WTC11 (cell line): ENCODE measurements at regions not wholly inside any gene's neighbourhood (a gene's known extent, or its start where the extent isn't known, plus 50 kb on each side); places are given as distances from the start of the nearest gene placed in this dataset.

Source experiments
- ATAC-seq: fragments of 200-7000 bp; cut with Tn5 transposase; 2 replicates; pipeline ENCODE4 v1.10.0; 2021; ENCODE audit warnings: mild to moderate bottlenecking, moderate library complexity
- CTCF ChIA-PET: fragments of 300-600 bp; sonication (Branson Sonifier 250); formaldehyde crosslinking; loops from one replicate; lab custom pipeline; 2021; ENCODE audit warnings: antibody characterized with exemption; lab: Charles Lee
- POLR2A ChIA-PET: fragments of 350-600 bp; sonication (Branson Sonifier 250); formaldehyde crosslinking; loops from one replicate; lab custom pipeline; 2021; ENCODE audit warnings: antibody characterized with exemption; lab: Charles Lee
- DNase-seq: peaks from one replicate; pipeline ENCODE4 v3.0.0; 2021; ENCODE audit warnings: low spot score
- H3K27ac Mint-ChIP-seq: 2 replicates; pipeline ENCODE4 v1.8.0; 2021; ENCODE audit warnings: mixed read lengths
- H3K27me3 Mint-ChIP-seq: 2 replicates; pipeline ENCODE4 v1.8.0; 2021; ENCODE audit warnings: low read depth, mild to moderate bottlenecking, moderate library complexity, mixed read lengths
- H3K36me3 Mint-ChIP-seq: 2 replicates; pipeline ENCODE4 v1.8.0; 2021; ENCODE audit warnings: mixed read lengths
- H3K4me1 Mint-ChIP-seq: 2 replicates; pipeline ENCODE4 v1.8.0; 2022; ENCODE audit warnings: mixed read lengths
- H3K4me3 Mint-ChIP-seq: 2 replicates; pipeline ENCODE4 v1.8.0; 2021; ENCODE audit warnings: mild to moderate bottlenecking, moderate library complexity, mixed read lengths
- H3K9me3 Mint-ChIP-seq: 2 replicates; pipeline ENCODE4 v1.8.0; 2021; ENCODE audit warnings: mixed read lengths
- ATF1 ChIP-seq: sonication (generic); formaldehyde crosslinking; IDR thresholded peaks from 2 replicates; pipeline ENCODE4 v1.8.1; 2023; ENCODE audit warnings: mild to moderate bottlenecking, moderate library complexity, missing genetic modification reagents
- CREB1 ChIP-seq: sonication (generic); formaldehyde crosslinking; IDR thresholded peaks from 2 replicates; pipeline ENCODE4 v1.8.0; 2023; ENCODE audit warnings: mild to moderate bottlenecking, missing genetic modification reagents
- CREM ChIP-seq: sonication (generic); formaldehyde crosslinking; IDR thresholded peaks from 2 replicates; pipeline ENCODE4 v1.8.1; 2022; ENCODE audit warnings: mild to moderate bottlenecking, missing genetic modification reagents, moderate library complexity
- GRHL2 ChIP-seq: fragments of 250-450 bp; sonication (Bioruptor Pico); IDR thresholded peaks from 2 replicates; pipeline ENCODE4 v1.8.0; 2022; ENCODE audit warnings: mild to moderate bottlenecking, moderate library complexity; ENCODE audit not compliant: insufficient replicate concordance, severe bottlenecking
- JAZF1 ChIP-seq: fragments of 250-450 bp; sonication (Bioruptor Pico); IDR thresholded peaks from 2 replicates; pipeline ENCODE4 v1.9.0; 2021; ENCODE audit warnings: moderate library complexity, mild to moderate bottlenecking, inconsistent platforms
- MYBL2 ChIP-seq: sonication (generic); formaldehyde crosslinking; IDR thresholded peaks from 2 replicates; pipeline ENCODE4 v1.8.1; 2023; ENCODE audit warnings: mild to moderate bottlenecking, moderate library complexity, missing genetic modification reagents
- NR2C2 ChIP-seq: sonication (generic); formaldehyde crosslinking; IDR thresholded peaks from 2 replicates; pipeline ENCODE4 v1.8.0; 2022; ENCODE audit warnings: mild to moderate bottlenecking, missing genetic modification reagents
- SOX15 ChIP-seq: fragments of 250-450 bp; sonication (Bioruptor Pico); IDR thresholded peaks from 2 replicates; pipeline ENCODE4 v1.9.0; 2021; ENCODE audit warnings: mild to moderate bottlenecking
- ZNF317 ChIP-seq: sonication (generic); formaldehyde crosslinking; IDR thresholded peaks from 2 replicates; pipeline ENCODE4 v1.8.1; 2023; ENCODE audit warnings: low read depth, mild to moderate bottlenecking, moderate library complexity, missing genetic modification reagents, borderline replicate concordance
- ZNF423 ChIP-seq: fragments of 250-450 bp; sonication (Bioruptor Pico); IDR thresholded peaks from 2 replicates; pipeline ENCODE4 v2.1.2; 2022; ENCODE audit warnings: mild to moderate bottlenecking, moderate library complexity
- TF ChIP-seq, protein P1 (sequence below): sonication (generic); formaldehyde crosslinking; IDR thresholded peaks from 2 replicates; pipeline ENCODE4 v1.8.0; 2023; ENCODE audit warnings: missing genetic modification reagents
- TF ChIP-seq, protein P2 (sequence below): sonication (generic); formaldehyde crosslinking; IDR thresholded peaks from 2 replicates; pipeline ENCODE4 v1.8.1; 2022; ENCODE audit warnings: low read depth, mild to moderate bottlenecking, moderate library complexity, missing genetic modification reagents, borderline replicate concordance
- TF ChIP-seq, protein P3 (sequence below): sonication (generic); formaldehyde crosslinking; IDR thresholded peaks from 2 replicates; pipeline ENCODE4 v1.8.1; 2023; ENCODE audit warnings: mild to moderate bottlenecking, missing genetic modification reagents, moderate library complexity
- TF ChIP-seq, protein P4 (sequence below): sonication (generic); formaldehyde crosslinking; IDR thresholded peaks from 2 replicates; pipeline ENCODE4 v1.8.0; 2022; ENCODE audit warnings: mild to moderate bottlenecking, missing genetic modification reagents
- TF ChIP-seq, protein P5 (sequence below): fragments of 250-450 bp; sonication (Bioruptor Pico); IDR thresholded peaks from 2 replicates; pipeline ENCODE4 v1.9.0; 2021; ENCODE audit warnings: mild to moderate bottlenecking, borderline replicate concordance
- TF ChIP-seq, protein P6 (sequence below): sonication (generic); formaldehyde crosslinking; IDR thresholded peaks from 2 replicates; pipeline ENCODE4 v1.8.0; 2023; ENCODE audit warnings: mild to moderate bottlenecking, missing genetic modification reagents
- TF ChIP-seq, protein P7 (sequence below): sonication (generic); formaldehyde crosslinking; IDR thresholded peaks from 2 replicates; pipeline ENCODE4 v1.8.1; 2022; ENCODE audit warnings: mild to moderate bottlenecking, missing genetic modification reagents, moderate library complexity, borderline replicate concordance

DNA sequence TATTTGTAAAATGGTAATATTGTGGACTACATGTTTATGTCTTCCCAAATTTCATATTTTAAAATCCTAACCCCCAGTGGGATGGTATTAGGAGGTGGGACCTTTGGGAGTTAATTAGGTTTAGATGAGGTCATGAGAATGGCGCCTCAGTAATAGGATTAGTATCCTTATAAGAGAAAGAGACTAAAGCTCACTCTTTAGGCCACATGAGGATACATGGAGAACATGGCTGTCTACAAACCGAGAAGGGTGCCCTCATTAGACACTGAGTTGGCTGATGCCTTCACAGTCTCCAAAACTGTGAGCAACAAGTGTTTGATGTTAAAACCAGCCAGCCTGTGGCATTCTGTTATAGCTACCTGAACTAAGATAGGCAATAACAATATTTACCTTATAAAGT is 58.3 kb upstream of the OTOGL start:
- no peak overlapping the region for H3K27ac Mint-ChIP-seq
- CTCF ChIA-PET, result no interaction called here

DNA sequence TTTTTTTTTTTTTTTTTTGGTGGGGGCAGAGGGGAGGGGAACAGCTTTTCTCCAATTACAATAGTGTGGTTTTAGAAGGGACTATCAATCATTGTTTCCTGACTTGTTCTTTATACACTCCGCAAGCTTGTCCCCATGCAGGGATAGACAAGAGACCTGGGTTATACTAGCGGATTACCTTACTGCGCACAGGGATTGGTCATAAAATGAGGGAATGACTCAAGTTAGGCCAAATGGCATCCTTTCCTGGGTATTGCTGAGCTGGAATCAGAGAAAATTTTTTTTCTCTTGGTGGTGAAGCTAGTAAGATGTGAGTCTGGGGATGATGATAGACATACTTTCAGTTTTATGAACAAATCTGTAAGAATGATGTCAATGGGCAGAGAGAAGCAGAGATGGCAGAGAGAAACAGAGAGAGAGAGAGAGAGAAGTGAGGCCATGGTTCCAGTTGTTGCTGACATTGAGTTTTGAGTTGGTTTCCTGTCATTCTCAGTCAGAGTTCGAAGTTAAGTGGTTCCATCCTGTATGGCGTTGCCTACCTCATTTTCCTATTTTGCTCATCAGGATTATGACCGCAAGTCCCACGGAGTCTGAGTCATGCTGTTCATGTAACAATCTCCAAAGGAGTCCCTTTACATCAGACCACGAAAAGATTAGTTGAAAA is 59.1 kb upstream of the OTOGL start:
- ChIA-PET POLR2A (interaction anchor here (0.6 kb wide), 1 partner anchor 1344 kb away, joined by 5 read pairs; no protein-coding TSS in a partner anchor), CTCF (no interaction called here)
- Mint-ChIP-seq H3K9me3 (no peaks in the 10 kb centered on the region), H3K36me3 (no peaks in the 10 kb centered on the region), H3K27ac (no peak overlapping the region), H3K27me3 (peaks cover 11% of the 10 kb centered on the region), H3K4me3 (no peak overlapping the region), H3K4me1 (no peaks in the 10 kb centered on the region)
- TF ChIP-seq, protein P1, sequence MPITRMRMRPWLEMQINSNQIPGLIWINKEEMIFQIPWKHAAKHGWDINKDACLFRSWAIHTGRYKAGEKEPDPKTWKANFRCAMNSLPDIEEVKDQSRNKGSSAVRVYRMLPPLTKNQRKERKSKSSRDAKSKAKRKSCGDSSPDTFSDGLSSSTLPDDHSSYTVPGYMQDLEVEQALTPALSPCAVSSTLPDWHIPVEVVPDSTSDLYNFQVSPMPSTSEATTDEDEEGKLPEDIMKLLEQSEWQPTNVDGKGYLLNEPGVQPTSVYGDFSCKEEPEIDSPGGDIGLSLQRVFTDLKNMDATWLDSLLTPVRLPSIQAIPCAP (CRISPR knock-in tag), result no peak
- TF ChIP-seq, protein P2, sequence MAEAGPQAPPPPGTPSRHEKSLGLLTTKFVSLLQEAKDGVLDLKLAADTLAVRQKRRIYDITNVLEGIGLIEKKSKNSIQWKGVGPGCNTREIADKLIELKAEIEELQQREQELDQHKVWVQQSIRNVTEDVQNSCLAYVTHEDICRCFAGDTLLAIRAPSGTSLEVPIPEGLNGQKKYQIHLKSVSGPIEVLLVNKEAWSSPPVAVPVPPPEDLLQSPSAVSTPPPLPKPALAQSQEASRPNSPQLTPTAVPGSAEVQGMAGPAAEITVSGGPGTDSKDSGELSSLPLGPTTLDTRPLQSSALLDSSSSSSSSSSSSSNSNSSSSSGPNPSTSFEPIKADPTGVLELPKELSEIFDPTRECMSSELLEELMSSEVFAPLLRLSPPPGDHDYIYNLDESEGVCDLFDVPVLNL (CRISPR knock-in tag), result no peak
- TF ChIP-seq MYBL2 (CRISPR knock-in tag) (no peak), ZNF423 (CRISPR knock-in tag) (no peak), SOX15 (CRISPR knock-in tag) (no peak), NR2C2 (CRISPR knock-in tag) (no peak), CREB1 (CRISPR knock-in tag) (no peak), GRHL2 (CRISPR knock-in tag) (no peak), ZNF317 (no peak), CREM (CRISPR knock-in tag) (no peak), ATF1 (CRISPR knock-in tag) (no peak), JAZF1 (no peak)
- TF ChIP-seq, protein P3, sequence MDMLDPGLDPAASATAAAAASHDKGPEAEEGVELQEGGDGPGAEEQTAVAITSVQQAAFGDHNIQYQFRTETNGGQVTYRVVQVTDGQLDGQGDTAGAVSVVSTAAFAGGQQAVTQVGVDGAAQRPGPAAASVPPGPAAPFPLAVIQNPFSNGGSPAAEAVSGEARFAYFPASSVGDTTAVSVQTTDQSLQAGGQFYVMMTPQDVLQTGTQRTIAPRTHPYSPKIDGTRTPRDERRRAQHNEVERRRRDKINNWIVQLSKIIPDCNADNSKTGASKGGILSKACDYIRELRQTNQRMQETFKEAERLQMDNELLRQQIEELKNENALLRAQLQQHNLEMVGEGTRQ (CRISPR knock-in tag), result no peak
- TF ChIP-seq, protein P4, sequence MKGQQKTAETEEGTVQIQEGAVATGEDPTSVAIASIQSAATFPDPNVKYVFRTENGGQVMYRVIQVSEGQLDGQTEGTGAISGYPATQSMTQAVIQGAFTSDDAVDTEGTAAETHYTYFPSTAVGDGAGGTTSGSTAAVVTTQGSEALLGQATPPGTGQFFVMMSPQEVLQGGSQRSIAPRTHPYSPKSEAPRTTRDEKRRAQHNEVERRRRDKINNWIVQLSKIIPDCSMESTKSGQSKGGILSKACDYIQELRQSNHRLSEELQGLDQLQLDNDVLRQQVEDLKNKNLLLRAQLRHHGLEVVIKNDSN (CRISPR knock-in tag), result no peak
- TF ChIP-seq, protein P5, sequence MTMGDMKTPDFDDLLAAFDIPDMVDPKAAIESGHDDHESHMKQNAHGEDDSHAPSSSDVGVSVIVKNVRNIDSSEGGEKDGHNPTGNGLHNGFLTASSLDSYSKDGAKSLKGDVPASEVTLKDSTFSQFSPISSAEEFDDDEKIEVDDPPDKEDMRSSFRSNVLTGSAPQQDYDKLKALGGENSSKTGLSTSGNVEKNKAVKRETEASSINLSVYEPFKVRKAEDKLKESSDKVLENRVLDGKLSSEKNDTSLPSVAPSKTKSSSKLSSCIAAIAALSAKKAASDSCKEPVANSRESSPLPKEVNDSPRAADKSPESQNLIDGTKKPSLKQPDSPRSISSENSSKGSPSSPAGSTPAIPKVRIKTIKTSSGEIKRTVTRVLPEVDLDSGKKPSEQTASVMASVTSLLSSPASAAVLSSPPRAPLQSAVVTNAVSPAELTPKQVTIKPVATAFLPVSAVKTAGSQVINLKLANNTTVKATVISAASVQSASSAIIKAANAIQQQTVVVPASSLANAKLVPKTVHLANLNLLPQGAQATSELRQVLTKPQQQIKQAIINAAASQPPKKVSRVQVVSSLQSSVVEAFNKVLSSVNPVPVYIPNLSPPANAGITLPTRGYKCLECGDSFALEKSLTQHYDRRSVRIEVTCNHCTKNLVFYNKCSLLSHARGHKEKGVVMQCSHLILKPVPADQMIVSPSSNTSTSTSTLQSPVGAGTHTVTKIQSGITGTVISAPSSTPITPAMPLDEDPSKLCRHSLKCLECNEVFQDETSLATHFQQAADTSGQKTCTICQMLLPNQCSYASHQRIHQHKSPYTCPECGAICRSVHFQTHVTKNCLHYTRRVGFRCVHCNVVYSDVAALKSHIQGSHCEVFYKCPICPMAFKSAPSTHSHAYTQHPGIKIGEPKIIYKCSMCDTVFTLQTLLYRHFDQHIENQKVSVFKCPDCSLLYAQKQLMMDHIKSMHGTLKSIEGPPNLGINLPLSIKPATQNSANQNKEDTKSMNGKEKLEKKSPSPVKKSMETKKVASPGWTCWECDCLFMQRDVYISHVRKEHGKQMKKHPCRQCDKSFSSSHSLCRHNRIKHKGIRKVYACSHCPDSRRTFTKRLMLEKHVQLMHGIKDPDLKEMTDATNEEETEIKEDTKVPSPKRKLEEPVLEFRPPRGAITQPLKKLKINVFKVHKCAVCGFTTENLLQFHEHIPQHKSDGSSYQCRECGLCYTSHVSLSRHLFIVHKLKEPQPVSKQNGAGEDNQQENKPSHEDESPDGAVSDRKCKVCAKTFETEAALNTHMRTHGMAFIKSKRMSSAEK, result no peak
- TF ChIP-seq, protein P6, sequence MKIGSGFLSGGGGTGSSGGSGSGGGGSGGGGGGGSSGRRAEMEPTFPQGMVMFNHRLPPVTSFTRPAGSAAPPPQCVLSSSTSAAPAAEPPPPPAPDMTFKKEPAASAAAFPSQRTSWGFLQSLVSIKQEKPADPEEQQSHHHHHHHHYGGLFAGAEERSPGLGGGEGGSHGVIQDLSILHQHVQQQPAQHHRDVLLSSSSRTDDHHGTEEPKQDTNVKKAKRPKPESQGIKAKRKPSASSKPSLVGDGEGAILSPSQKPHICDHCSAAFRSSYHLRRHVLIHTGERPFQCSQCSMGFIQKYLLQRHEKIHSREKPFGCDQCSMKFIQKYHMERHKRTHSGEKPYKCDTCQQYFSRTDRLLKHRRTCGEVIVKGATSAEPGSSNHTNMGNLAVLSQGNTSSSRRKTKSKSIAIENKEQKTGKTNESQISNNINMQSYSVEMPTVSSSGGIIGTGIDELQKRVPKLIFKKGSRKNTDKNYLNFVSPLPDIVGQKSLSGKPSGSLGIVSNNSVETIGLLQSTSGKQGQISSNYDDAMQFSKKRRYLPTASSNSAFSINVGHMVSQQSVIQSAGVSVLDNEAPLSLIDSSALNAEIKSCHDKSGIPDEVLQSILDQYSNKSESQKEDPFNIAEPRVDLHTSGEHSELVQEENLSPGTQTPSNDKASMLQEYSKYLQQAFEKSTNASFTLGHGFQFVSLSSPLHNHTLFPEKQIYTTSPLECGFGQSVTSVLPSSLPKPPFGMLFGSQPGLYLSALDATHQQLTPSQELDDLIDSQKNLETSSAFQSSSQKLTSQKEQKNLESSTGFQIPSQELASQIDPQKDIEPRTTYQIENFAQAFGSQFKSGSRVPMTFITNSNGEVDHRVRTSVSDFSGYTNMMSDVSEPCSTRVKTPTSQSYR (CRISPR knock-in tag), result no peak
- ATAC-seq (no peak), DNase-seq (no peak)

More for the DNA sequence above, 58.3 kb upstream of the OTOGL start:
- H3K4me3 Mint-ChIP-seq, result no peak overlapping the region
- no peaks in the 10 kb centered on the region for H3K36me3 Mint-ChIP-seq
- DNase-seq (no peak), ATAC-seq (no peak)
- H3K4me1 Mint-ChIP-seq, result no peaks in the 10 kb centered on the region; the same call in 1 of the 2 replicates
- H3K27me3 Mint-ChIP-seq, result peaks cover 2% of the 10 kb centered on the region
- TF ChIP-seq, protein P7, sequence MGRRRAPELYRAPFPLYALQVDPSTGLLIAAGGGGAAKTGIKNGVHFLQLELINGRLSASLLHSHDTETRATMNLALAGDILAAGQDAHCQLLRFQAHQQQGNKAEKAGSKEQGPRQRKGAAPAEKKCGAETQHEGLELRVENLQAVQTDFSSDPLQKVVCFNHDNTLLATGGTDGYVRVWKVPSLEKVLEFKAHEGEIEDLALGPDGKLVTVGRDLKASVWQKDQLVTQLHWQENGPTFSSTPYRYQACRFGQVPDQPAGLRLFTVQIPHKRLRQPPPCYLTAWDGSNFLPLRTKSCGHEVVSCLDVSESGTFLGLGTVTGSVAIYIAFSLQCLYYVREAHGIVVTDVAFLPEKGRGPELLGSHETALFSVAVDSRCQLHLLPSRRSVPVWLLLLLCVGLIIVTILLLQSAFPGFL (CRISPR knock-in tag), result no peak
- H3K9me3 Mint-ChIP-seq, result no peaks in the 10 kb centered on the region
- POLR2A ChIA-PET, result no interaction called here
